ENCODE measurements at regions not wholly inside any gene's neighbourhood (a gene's known extent, or its start where the extent isn't known, plus 50 kb on each side); places are given as distances from the start of the nearest gene placed in this dataset.

DNA sequence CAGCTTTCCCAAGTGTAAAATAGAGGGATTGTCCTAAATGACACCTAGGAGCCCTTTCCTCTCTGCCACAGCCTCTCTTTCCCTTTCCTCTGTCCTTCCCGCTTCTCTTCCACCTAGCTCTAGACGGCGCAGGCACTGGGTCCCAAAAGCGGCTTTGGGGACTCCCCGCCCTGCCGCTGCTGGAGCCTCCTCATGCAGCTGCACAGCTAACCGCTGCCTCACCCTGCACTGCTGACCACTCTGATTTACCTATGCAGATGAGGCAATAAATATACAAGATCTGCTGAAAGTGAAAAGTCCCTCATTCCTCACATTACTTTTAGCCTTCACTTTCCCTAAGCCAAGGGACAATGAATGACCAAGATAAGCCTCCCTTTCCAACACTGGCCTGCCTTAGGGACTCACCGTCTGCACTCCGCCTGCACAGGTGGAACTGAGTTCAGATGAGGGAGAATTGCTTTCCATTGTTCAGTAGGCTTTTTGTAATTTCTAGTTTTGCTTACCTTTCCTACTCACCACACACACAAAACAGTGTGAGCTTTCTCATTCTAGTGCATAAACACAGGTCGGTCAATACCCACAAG lies 197.5 kb upstream of the BCL6 start:
- TF ChIP-seq POLR2A (IDR thresholded peaks at IDR 0.05; ENCODE audit: low read depth, low read length) (no peak), TAF1 (IDR thresholded peaks at IDR 0.05; ENCODE audit: borderline replicate concordance, low read depth, low read length) (no peak)
